Lower lobe of right lung (tissue), 2 donors: ENCODE measurements at regions not wholly inside any gene's neighbourhood (a gene's known extent, or its start where the extent isn't known, plus 50 kb on each side); places are given as distances from the start of the nearest gene placed in this dataset.

Experiments
- ATAC-seq, 2 donors: fragments of 200-7000 bp; cut with Tn5 transposase; one replicate each; pipeline ENCODE4 v1.9.1; 2020 to 2022; ENCODE audit warnings: mild to moderate bottlenecking in 2 of 2, moderate library complexity in 2 of 2
- DNase-seq: peaks from one replicate; pipeline ENCODE4 v3.0.0-alpha.2; 2020
- H3K27ac ChIP-seq: fragments of 200-600 bp; one replicate; pipeline ENCODE4 v1.8.0; 2022
- H3K27me3 ChIP-seq: fragments of 200-600 bp; one replicate; pipeline ENCODE4 v1.8.0; 2022; ENCODE audit warnings: low read depth
- H3K36me3 ChIP-seq: fragments of 200-600 bp; one replicate; pipeline ENCODE4 v1.8.0; 2022; ENCODE audit warnings: mild to moderate bottlenecking
- H3K4me1 ChIP-seq: fragments of 200-600 bp; one replicate; pipeline ENCODE4 v1.8.0; 2022
- H3K4me3 ChIP-seq: fragments of 200-600 bp; one replicate; pipeline ENCODE4 v1.8.0; 2022; ENCODE audit warnings: mild to moderate bottlenecking
- H3K9me3 ChIP-seq: fragments of 200-600 bp; one replicate; pipeline ENCODE4 v1.8.0; 2022
- CTCF ChIP-seq: fragments of 200-600 bp; IDR thresholded peaks from one replicate; pipeline ENCODE4 v1.8.0; 2022; ENCODE audit warnings: antibody characterized with exemption, mild to moderate bottlenecking
- intact Hi-C: fragments of 100-400 bp; cut with DNase I; formaldehyde crosslinking; loops from one replicate; pipeline ENCODE4 v1.11.0; 2022
- donor health status: DM: no; HTN: yes; CAD: no; lungs with severe emphysema.

- H3K4me1 ChIP-seq = no peaks in the 10 kb centered on the region
- H3K36me3 ChIP-seq = no peaks in the 10 kb centered on the region
- intact Hi-C loops = no loop called here
- TF ChIP-seq CTCF = no peak
- H3K9me3 ChIP-seq = no peaks in the 10 kb centered on the region
- H3K27ac ChIP-seq = no peak overlapping the region
- no peaks in the 10 kb centered on the region for H3K27me3 ChIP-seq
- DNase-seq (no peak), ATAC-seq (no peak)
- no peak overlapping the region for H3K4me3 ChIP-seq
Observed at GRCh38 chr13:81394640-81395039, 1053.7 kb upstream of the SPRY2 start.

- no peaks in the 10 kb centered on the region for H3K4me1 ChIP-seq
- H3K4me3 ChIP-seq = no peak overlapping the region
- intact Hi-C loops = no loop called here
- no peaks in the 10 kb centered on the region for H3K36me3 ChIP-seq
- H3K27me3 ChIP-seq = no peaks in the 10 kb centered on the region
- no peak for ATAC-seq
- no peak for TF ChIP-seq CTCF
- no peak for DNase-seq
- no peaks in the 10 kb centered on the region for H3K9me3 ChIP-seq
- H3K27ac ChIP-seq = no peak overlapping the region
Observed at GRCh38 chr13:81393721-81394120, 1052.8 kb upstream of the SPRY2 start.

- Histone ChIP-seq H3K27me3 (no peaks in the 10 kb centered on the region), H3K4me1 (no peaks in the 10 kb centered on the region), H3K9me3 (no peaks in the 10 kb centered on the region), H3K27ac (no peak overlapping the region), H3K4me3 (no peak overlapping the region), H3K36me3 (no peaks in the 10 kb centered on the region)
- DNase-seq = no peak
- ATAC-seq = no peak
- intact Hi-C loops = no loop called here
- no peak for TF ChIP-seq CTCF
Observed at GRCh38 chr13:81393110-81393509, 1052.2 kb upstream of the SPRY2 start.

- Histone ChIP-seq H3K4me3 (no peak overlapping the region), H3K27me3 (no peaks in the 10 kb centered on the region), H3K27ac (no peak overlapping the region), H3K9me3 (no peaks in the 10 kb centered on the region), H3K4me1 (no peaks in the 10 kb centered on the region), H3K36me3 (no peaks in the 10 kb centered on the region)
- TF ChIP-seq CTCF = no peak
- DNase-seq (no peak), ATAC-seq (no peak)
- intact Hi-C loops = no loop called here
Observed at GRCh38 chr13:81388400-81388799, 1047.5 kb upstream of the SPRY2 start.

GRCh38 chr13:81383444-81383843, 1042.5 kb upstream of the SPRY2 start:
- intact Hi-C loops = no loop called here
- H3K4me3 ChIP-seq = no peak overlapping the region
- no peaks in the 10 kb centered on the region for H3K27me3 ChIP-seq
- H3K4me1 ChIP-seq = no peaks in the 10 kb centered on the region
- no peaks in the 10 kb centered on the region for H3K36me3 ChIP-seq
- TF ChIP-seq CTCF = no peak
- H3K27ac ChIP-seq = no peak overlapping the region
- DNase-seq = no peak
- H3K9me3 ChIP-seq = no peaks in the 10 kb centered on the region
- no peak for ATAC-seq

- no peaks in the 10 kb centered on the region for H3K27me3 ChIP-seq
- no peak overlapping the region for H3K27ac ChIP-seq
- no peaks in the 10 kb centered on the region for H3K4me1 ChIP-seq
- H3K9me3 ChIP-seq = no peaks in the 10 kb centered on the region
- intact Hi-C loops = no loop called here
- no peak overlapping the region for H3K4me3 ChIP-seq
- no peak for TF ChIP-seq CTCF
- H3K36me3 ChIP-seq = no peaks in the 10 kb centered on the region
- no peak for DNase-seq
- ATAC-seq = no peak
Observed at GRCh38 chr13:81382246-81382645, 1041.3 kb upstream of the SPRY2 start.
